SH-SY5Y (cell line): ENCODE measurements at regions not wholly inside any gene's neighbourhood (a gene's known extent, or its start where the extent isn't known, plus 50 kb on each side); places are given as distances from the start of the nearest gene placed in this dataset.

Experiments used
- GATA2 ChIP-seq: IDR thresholded peaks from 2 replicates; pipeline ENCODE4 v1.6.1; 2011; ENCODE audit warnings: mild to moderate bottlenecking, low read depth, low read length
- GATA3 ChIP-seq: IDR thresholded peaks from 2 replicates; pipeline ENCODE4 v1.6.1; 2011; ENCODE audit warnings: low read depth, mild to moderate bottlenecking, low read length, moderate library complexity

GRCh38 chr3:101154401-101154800 lies 161.2 kb upstream of the ABI3BP start:
- TF ChIP-seq GATA3 (no peak), GATA2 (no peak)
